ENCODE measurements at regions not wholly inside any gene's neighbourhood (a gene's known extent, or its start where the extent isn't known, plus 50 kb on each side); places are given as distances from the start of the nearest gene placed in this dataset.

DNA sequence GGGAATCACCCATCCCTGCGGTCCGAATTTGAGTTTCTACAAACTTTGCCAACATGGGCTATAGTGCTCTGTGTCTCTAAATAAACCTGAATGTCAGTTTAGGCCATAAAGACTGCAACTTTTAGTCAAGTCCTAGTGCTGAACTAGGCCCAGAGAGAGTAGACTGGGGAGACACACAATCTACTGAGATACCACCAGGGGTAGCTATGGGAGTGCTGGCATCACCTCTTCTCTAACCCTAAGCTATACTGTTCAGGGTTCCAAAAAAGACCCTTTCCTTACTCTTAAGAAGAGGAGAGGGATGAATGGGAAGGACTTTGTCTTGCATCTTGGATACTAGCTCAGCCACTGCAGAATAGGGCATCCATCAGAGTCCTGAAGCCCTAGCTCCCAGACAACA, 866.7 kb upstream of the PRMT6 start:
- H3K9me3 ChIP-seq: peaks cover 0 to 15% of the 10 kb centered on the region in 2 donors
- no peaks in the 10 kb centered on the region for H3K4me1 ChIP-seq
- no peak for DNase-seq (ENCODE audit: low spot score in 2 of 2)
- H3K36me3 ChIP-seq: no peaks in the 10 kb centered on the region
- no peak overlapping the region for H3K4me3 ChIP-seq
- intact Hi-C loops (cut with DNase I): no loop called here
- no peak for TF ChIP-seq CTCF (IDR thresholded peaks at IDR 0.05)
- H3K27me3 ChIP-seq: no peaks in the 10 kb centered on the region
- H3K27ac ChIP-seq: no peak overlapping the region

- no peaks in the 10 kb centered on the region for H3K4me1 ChIP-seq
- no peak overlapping the region for H3K4me3 ChIP-seq
- H3K27me3 ChIP-seq: no peaks in the 10 kb centered on the region
- TF ChIP-seq CTCF (IDR thresholded peaks at IDR 0.05): no peak
- peaks cover 0 to 18% of the 10 kb centered on the region in 2 donors for H3K9me3 ChIP-seq
- no peak for DNase-seq (ENCODE audit: low spot score in 2 of 2)
- no peaks in the 10 kb centered on the region for H3K36me3 ChIP-seq
- intact Hi-C loops (cut with DNase I): no loop called here
- H3K27ac ChIP-seq: no peak overlapping the region
These were observed 862.3 kb upstream of the PRMT6 start for GRCh38 chr1:106194206-106194605.

DNA sequence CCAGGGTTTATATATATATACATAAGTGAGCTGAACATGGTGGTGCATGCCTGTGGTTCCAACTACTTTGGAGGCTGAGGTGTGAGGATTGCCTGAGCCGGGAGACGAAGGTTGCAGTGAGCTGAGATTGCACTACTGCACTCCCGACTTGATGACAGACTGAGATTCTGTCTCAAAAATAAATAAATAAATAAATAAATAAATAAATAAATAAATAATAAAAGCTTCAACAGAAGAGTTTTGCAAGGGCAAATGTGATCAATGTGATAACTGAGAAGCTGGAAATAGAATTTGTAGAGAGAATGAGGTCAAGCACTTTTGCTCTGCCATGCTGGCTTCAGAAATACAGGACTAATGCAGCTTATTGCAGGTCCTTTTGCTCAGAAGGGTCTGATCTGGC, 855.8 kb upstream of the PRMT6 start:
- Histone ChIP-seq H3K9me3 (no peaks in the 10 kb centered on the region), H3K27me3 (no peaks in the 10 kb centered on the region), H3K27ac (no peak overlapping the region), H3K36me3 (no peaks in the 10 kb centered on the region), H3K4me3 (no peak overlapping the region), H3K4me1 (no peaks in the 10 kb centered on the region)
- no peak for DNase-seq (ENCODE audit: low spot score in 2 of 2)
- intact Hi-C loops (cut with DNase I): no loop called here
- TF ChIP-seq CTCF (IDR thresholded peaks at IDR 0.05): no peak

- no peaks in the 10 kb centered on the region for H3K27me3 ChIP-seq
- no peaks in the 10 kb centered on the region for H3K4me1 ChIP-seq
- no peaks in the 10 kb centered on the region for H3K36me3 ChIP-seq
- TF ChIP-seq CTCF (IDR thresholded peaks at IDR 0.05): no peak
- intact Hi-C loops (cut with DNase I): no loop called here
- H3K9me3 ChIP-seq: no peaks in the 10 kb centered on the region
- DNase-seq (ENCODE audit: low spot score in 2 of 2): no peak
- no peak overlapping the region for H3K27ac ChIP-seq
- no peak overlapping the region for H3K4me3 ChIP-seq
These were observed 849.3 kb upstream of the PRMT6 start for GRCh38 chr1:106207185-106207584.

DNA sequence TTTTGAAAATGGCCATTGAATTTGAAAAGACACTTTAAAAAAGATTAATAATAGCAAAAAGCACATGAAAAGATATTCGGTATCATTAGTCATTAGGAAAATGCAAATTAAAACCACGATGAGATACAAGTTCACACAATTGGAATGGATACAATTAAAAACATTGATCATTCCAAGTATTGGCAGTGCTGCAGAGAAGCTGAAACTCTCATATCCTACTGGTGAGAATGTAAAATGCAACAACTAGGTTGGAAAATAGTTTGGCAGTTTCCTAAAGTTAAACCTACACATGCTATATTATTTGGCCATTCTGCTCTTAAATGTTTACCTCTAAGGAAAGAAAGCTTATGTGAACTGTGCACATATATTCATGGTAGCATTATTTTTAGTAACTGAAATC, 838.7 kb upstream of the PRMT6 start:
- H3K4me3 ChIP-seq: no peak overlapping the region
- no peaks in the 10 kb centered on the region for H3K27me3 ChIP-seq
- H3K36me3 ChIP-seq: no peaks in the 10 kb centered on the region
- intact Hi-C loops (cut with DNase I): no loop called here
- H3K4me1 ChIP-seq: no peaks in the 10 kb centered on the region
- no peaks in the 10 kb centered on the region for H3K9me3 ChIP-seq
- no peak for TF ChIP-seq CTCF (IDR thresholded peaks at IDR 0.05)
- DNase-seq (ENCODE audit: low spot score in 2 of 2): no peak
- no peak overlapping the region for H3K27ac ChIP-seq

DNA sequence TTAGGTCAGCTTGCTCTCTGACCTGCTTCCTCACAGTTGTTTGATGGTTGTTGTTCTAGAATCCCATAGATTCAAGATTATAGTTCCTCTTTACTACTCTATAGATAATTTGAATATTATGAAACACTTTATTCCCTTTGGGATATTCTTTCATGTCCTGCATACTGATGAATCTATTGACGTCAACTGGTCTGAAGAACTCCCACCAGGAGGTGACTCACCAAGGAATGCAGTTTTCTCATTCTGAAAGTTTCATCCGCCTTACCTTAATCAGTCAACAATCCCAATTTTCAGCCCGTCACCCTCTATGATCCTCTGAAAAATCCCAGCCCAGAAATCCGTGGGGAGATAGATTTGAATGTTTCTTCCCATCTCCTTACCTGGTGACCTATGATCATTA, 834.1 kb upstream of the PRMT6 start:
- Histone ChIP-seq H3K4me3 (no peak overlapping the region), H3K27ac (no peak overlapping the region), H3K36me3 (no peaks in the 10 kb centered on the region), H3K4me1 (no peaks in the 10 kb centered on the region), H3K27me3 (no peaks in the 10 kb centered on the region), H3K9me3 (no peaks in the 10 kb centered on the region)
- TF ChIP-seq CTCF (IDR thresholded peaks at IDR 0.05): no peak
- intact Hi-C loops (cut with DNase I): no loop called here
- no peak for DNase-seq (ENCODE audit: low spot score in 2 of 2)
